Gastroesophageal sphincter (tissue), 3 donors: ENCODE measurements at regions not wholly inside any gene's neighbourhood (a gene's known extent, or its start where the extent isn't known, plus 50 kb on each side); places are given as distances from the start of the nearest gene placed in this dataset.

Experiments
- POLR2A ChIP-seq, 2 donors: fragments of 450-650 bp; IDR thresholded peaks; one replicate each; pipeline ENCODE4 v1.6.1; 2017; ENCODE audit warnings: antibody characterized with exemption in 2 of 2, mild to moderate bottlenecking in 2 of 2, moderate library complexity in 1 of 2
- POLR2AphosphoS5 ChIP-seq: sonication (generic); formaldehyde crosslinking; IDR thresholded peaks from one replicate; pipeline ENCODE4 v1.6.1; 2017; ENCODE audit warnings: antibody characterized with exemption
- TF ChIP-seq, protein P1 (sequence below), 4 experiments: fragments of 200-600 bp in 2 of 4; fragments of 450-650 bp in 2 of 4; sonication (generic) in 1 of 4; IDR thresholded peaks; one replicate each; pipeline ENCODE4 v1.5.1; 2017 to 2019; ENCODE audit warnings: antibody characterized with exemption in 4 of 4, mild to moderate bottlenecking in 2 of 4, moderate library complexity in 2 of 4

DNA sequence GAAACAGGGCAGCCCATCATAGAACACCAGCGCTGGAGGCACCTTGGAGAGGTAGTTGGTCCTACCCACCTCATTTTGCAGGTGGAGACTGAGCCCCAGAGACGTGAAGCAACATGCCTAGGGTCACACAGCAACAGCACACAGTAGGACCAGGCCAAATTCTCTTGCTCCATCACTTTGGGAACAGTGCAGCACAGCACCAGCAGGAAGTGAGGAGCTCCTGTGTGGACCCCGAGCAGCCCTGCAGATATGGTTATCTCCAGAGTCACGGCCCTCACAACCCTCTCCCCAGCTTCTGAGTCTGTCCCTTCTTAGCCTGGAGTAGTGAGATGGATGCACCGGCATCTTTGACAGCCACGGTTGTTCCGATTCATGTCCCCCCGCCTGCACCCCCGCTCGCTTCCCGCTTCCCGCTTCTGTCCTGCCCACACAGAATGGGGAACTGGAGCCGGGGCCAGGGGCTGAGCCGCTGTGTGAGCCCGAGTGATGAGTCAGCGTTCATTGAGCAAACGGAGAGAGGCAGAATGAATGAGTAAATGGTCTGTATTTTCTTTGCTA, 72.6 kb upstream of the DUSP22 start:
- TF ChIP-seq POLR2A (IDR thresholded peaks at IDR 0.05), result no peak
- TF ChIP-seq, protein P1, sequence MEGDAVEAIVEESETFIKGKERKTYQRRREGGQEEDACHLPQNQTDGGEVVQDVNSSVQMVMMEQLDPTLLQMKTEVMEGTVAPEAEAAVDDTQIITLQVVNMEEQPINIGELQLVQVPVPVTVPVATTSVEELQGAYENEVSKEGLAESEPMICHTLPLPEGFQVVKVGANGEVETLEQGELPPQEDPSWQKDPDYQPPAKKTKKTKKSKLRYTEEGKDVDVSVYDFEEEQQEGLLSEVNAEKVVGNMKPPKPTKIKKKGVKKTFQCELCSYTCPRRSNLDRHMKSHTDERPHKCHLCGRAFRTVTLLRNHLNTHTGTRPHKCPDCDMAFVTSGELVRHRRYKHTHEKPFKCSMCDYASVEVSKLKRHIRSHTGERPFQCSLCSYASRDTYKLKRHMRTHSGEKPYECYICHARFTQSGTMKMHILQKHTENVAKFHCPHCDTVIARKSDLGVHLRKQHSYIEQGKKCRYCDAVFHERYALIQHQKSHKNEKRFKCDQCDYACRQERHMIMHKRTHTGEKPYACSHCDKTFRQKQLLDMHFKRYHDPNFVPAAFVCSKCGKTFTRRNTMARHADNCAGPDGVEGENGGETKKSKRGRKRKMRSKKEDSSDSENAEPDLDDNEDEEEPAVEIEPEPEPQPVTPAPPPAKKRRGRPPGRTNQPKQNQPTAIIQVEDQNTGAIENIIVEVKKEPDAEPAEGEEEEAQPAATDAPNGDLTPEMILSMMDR (IDR thresholded peaks at IDR 0.05), result no peak
- TF ChIP-seq POLR2AphosphoS5, result no peak
